ENCODE measurements at regions not wholly inside any gene's neighbourhood (a gene's known extent, or its start where the extent isn't known, plus 50 kb on each side); places are given as distances from the start of the nearest gene placed in this dataset.

DNA sequence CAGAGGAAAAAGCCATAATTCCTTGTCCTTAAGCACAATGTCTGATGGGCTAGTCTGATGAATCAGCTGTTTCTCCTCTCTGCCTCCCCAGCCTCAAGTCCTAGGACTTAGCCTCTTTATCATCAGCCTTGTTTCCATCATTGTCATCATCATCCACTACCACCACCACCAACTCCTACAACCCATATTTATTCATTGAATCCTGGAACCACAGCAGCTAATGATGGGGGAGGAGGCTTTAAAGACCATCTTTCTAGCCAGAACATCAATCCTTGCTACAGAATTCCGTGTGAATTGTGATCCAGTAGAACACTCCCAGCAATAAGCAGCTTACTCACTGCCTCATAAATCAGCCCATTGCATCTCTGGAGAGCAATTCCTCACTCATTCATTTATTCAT lies 97.6 kb upstream of the TMEM132E start:
- Histone ChIP-seq H3K9ac (ENCODE audit: low read length) (no peak overlapping the region), H3K4me1 (ENCODE audit: insufficient read depth, low read length) (no peaks in the 10 kb centered on the region), H4K20me1 (ENCODE audit: insufficient read depth, low read length) (no peaks in the 10 kb centered on the region), H3K9me3 (ENCODE audit: insufficient read depth, low read depth, low read length) (no peaks in the 10 kb centered on the region), H2AFZ (ENCODE audit: low read depth, low read length) (no peak overlapping the region), H3K79me2 (ENCODE audit: insufficient read depth, low read length) (no peaks in the 10 kb centered on the region), H3K4me2 (ENCODE audit: low read length) (no peak overlapping the region), H3K27ac (ENCODE audit: low read depth, low read length) (no peak overlapping the region), H3K36me3 (ENCODE audit: insufficient read depth, low read length) (no peaks in the 10 kb centered on the region), H3K4me3 (ENCODE audit: insufficient read depth, low read depth, low read length) (no peak overlapping the region), H3K27me3 (ENCODE audit: insufficient read depth, low read length) (no peaks in the 10 kb centered on the region)
- FAIRE-seq = no peak
- no peak for DNase-seq (ENCODE audit: low read depth)
- H3K27me3 Mint-ChIP-seq (ENCODE audit: low read depth, unreplicated experiment) = peaks cover 51% of the 10 kb centered on the region
- TF ChIP-seq, protein P1, sequence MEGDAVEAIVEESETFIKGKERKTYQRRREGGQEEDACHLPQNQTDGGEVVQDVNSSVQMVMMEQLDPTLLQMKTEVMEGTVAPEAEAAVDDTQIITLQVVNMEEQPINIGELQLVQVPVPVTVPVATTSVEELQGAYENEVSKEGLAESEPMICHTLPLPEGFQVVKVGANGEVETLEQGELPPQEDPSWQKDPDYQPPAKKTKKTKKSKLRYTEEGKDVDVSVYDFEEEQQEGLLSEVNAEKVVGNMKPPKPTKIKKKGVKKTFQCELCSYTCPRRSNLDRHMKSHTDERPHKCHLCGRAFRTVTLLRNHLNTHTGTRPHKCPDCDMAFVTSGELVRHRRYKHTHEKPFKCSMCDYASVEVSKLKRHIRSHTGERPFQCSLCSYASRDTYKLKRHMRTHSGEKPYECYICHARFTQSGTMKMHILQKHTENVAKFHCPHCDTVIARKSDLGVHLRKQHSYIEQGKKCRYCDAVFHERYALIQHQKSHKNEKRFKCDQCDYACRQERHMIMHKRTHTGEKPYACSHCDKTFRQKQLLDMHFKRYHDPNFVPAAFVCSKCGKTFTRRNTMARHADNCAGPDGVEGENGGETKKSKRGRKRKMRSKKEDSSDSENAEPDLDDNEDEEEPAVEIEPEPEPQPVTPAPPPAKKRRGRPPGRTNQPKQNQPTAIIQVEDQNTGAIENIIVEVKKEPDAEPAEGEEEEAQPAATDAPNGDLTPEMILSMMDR (IDR thresholded peaks at IDR 0.05; ENCODE audit: insufficient read depth, low read depth, low read length) = no peak
- TF ChIP-seq EZH2 (IDR thresholded peaks at IDR 0.05; ENCODE audit: insufficient read depth, low read length) = no peak
- H3K4me3 Mint-ChIP-seq (ENCODE audit: unreplicated experiment) = no peak overlapping the region
- no peaks in the 10 kb centered on the region for H3K4me1 Mint-ChIP-seq (ENCODE audit: low read depth, unreplicated experiment)
- no peaks in the 10 kb centered on the region for H3K36me3 Mint-ChIP-seq (ENCODE audit: low read depth, unreplicated experiment)
- H3K9me3 Mint-ChIP-seq (ENCODE audit: unreplicated experiment) = no peaks in the 10 kb centered on the region
- no peak overlapping the region for H3K27ac Mint-ChIP-seq (ENCODE audit: unreplicated experiment)

DNA sequence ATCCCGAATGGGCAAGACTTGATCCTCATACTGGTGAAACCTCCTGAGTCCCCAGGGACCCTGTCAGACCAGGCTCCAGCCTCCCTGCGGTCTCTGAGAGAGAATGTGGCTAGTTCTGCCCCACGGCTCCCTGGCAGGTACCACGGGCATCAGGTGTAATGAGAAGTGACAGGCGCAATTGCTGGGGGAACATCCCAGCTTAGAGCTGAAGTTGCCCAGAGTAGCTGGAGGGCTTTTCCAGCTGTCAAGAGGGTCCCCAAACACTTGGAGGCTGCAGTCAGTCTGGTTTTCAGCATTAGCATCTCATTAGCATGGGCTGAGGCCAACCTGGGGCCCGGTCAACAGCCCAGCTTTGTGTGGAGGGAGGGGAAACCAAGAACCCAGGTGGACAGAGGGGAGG lies 100.0 kb upstream of the TMEM132E start:
- no peaks in the 10 kb centered on the region for H3K4me1 ChIP-seq (ENCODE audit: insufficient read depth, low read length)

DNA sequence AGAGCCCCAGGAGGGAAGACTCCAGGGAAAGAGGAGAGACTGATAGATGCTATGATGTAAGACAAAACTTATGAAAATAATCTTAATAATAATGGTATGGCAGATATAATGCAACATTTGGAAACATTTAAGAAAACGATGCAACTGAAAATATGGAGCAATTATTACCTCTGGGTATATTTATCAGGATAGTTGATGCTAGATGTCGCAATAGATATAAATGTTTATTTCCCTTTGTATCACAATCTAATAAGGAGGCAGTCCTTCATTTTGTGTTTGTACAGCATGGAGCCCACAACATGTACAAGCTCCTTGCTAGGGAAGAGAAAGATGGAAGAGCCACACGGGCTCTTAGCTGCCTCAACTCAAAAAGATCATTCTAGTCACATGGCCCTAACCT lies 101.1 kb upstream of the TMEM132E start:
- no peak overlapping the region for H3K27ac ChIP-seq (ENCODE audit: low read depth, low read length)
- H3K36me3 ChIP-seq (ENCODE audit: insufficient read depth, low read length) = no peaks in the 10 kb centered on the region
- no peak overlapping the region for H3K4me3 ChIP-seq (ENCODE audit: insufficient read depth, low read depth, low read length)
- no peaks in the 10 kb centered on the region for H3K4me1 Mint-ChIP-seq (ENCODE audit: low read depth, unreplicated experiment)
- H3K4me3 Mint-ChIP-seq (ENCODE audit: unreplicated experiment) = no peak overlapping the region
- H3K9me3 Mint-ChIP-seq (ENCODE audit: unreplicated experiment) = no peaks in the 10 kb centered on the region
- no peaks in the 10 kb centered on the region for H3K79me2 ChIP-seq (ENCODE audit: insufficient read depth, low read length)
- H3K36me3 Mint-ChIP-seq (ENCODE audit: low read depth, unreplicated experiment) = no peaks in the 10 kb centered on the region
- H3K27me3 Mint-ChIP-seq (ENCODE audit: low read depth, unreplicated experiment) = peaks cover 35% of the 10 kb centered on the region
- no peak overlapping the region for H3K27ac Mint-ChIP-seq (ENCODE audit: unreplicated experiment)
- H4K20me1 ChIP-seq (ENCODE audit: insufficient read depth, low read length) = no peaks in the 10 kb centered on the region
- H3K9me3 ChIP-seq (ENCODE audit: insufficient read depth, low read depth, low read length) = peaks cover under 1% of the 10 kb centered on the region
- TF ChIP-seq, protein P1 (IDR thresholded peaks at IDR 0.05; ENCODE audit: insufficient read depth, low read depth, low read length) = no peak
- no peak for TF ChIP-seq EZH2 (IDR thresholded peaks at IDR 0.05; ENCODE audit: insufficient read depth, low read length)
- no peak overlapping the region for H3K9ac ChIP-seq (ENCODE audit: low read length)
- no peak for FAIRE-seq
- H3K4me2 ChIP-seq (ENCODE audit: low read length) = no peak overlapping the region
- no peaks in the 10 kb centered on the region for H3K27me3 ChIP-seq (ENCODE audit: insufficient read depth, low read length)
- no peak for DNase-seq (ENCODE audit: low read depth)
- H2AFZ ChIP-seq (ENCODE audit: low read depth, low read length) = no peak overlapping the region
- no peaks in the 10 kb centered on the region for H3K4me1 ChIP-seq (ENCODE audit: insufficient read depth, low read length)

More for the DNA sequence above, 100.0 kb upstream of the TMEM132E start:
- Mint-ChIP-seq H3K4me3 (ENCODE audit: unreplicated experiment) (no peak overlapping the region), H3K9me3 (ENCODE audit: unreplicated experiment) (no peaks in the 10 kb centered on the region), H3K4me1 (ENCODE audit: low read depth, unreplicated experiment) (no peaks in the 10 kb centered on the region), H3K27me3 (ENCODE audit: low read depth, unreplicated experiment) (peaks cover 37% of the 10 kb centered on the region), H3K36me3 (ENCODE audit: low read depth, unreplicated experiment) (no peaks in the 10 kb centered on the region), H3K27ac (ENCODE audit: unreplicated experiment) (no peak overlapping the region)
- Histone ChIP-seq H3K36me3 (ENCODE audit: insufficient read depth, low read length) (no peaks in the 10 kb centered on the region), H3K4me2 (ENCODE audit: low read length) (no peak overlapping the region), H4K20me1 (ENCODE audit: insufficient read depth, low read length) (no peaks in the 10 kb centered on the region), H2AFZ (ENCODE audit: low read depth, low read length) (no peak overlapping the region), H3K9ac (ENCODE audit: low read length) (no peak overlapping the region), H3K27ac (ENCODE audit: low read depth, low read length) (no peak overlapping the region), H3K4me3 (ENCODE audit: insufficient read depth, low read depth, low read length) (no peak overlapping the region), H3K9me3 (ENCODE audit: insufficient read depth, low read depth, low read length) (no peaks in the 10 kb centered on the region), H3K27me3 (ENCODE audit: insufficient read depth, low read length) (no peaks in the 10 kb centered on the region), H3K79me2 (ENCODE audit: insufficient read depth, low read length) (no peaks in the 10 kb centered on the region)
- TF ChIP-seq, protein P1 (IDR thresholded peaks at IDR 0.05; ENCODE audit: insufficient read depth, low read depth, low read length) = no peak
- TF ChIP-seq EZH2 (IDR thresholded peaks at IDR 0.05; ENCODE audit: insufficient read depth, low read length) = no peak
- no peak for FAIRE-seq
- DNase-seq (ENCODE audit: low read depth) = no peak
